Caki2 (cell line): ENCODE measurements at regions not wholly inside any gene's neighbourhood (a gene's known extent, or its start where the extent isn't known, plus 50 kb on each side); places are given as distances from the start of the nearest gene placed in this dataset.
A peak's percentile ranks its signal among the peaks of the same experiment; 100 is the strongest.

ENCODE experiments used
- DNase-seq: peaks from one replicate; pipeline ENCODE4 v3.0.0-alpha.2; 2015; ENCODE audit warnings: low read depth
- in situ Hi-C: cut with HindIII; loops from 2 replicates; pipeline ENCODE4 v1.10.0; 2016; ENCODE audit warnings: low sequenced_read_pairs, low pct_unique_long_range_greater_than_20kb, mixed read lengths

- in situ Hi-C loops: no loop called here
Observed at GRCh38 chr18:51721388-51721787, 523.9 kb upstream of the MEX3C start.

DNA sequence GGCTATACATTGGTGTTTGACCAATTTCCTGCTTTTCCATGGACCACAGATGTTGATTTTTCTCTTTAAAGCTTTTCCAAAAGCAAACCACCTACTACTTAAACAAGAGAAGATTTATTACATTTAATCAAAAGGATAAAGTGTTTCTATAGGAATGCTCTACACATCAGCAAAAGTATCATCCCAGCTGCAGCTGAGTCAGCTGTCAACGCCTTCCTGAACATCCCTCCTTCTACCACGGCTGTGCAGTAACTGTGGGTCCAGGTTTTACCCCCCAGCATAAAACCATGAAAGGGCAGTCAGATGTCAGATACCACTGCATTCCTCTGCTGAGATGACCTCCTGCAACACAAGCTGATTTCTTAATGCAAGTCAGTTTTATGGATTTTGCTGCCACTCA, 524.5 kb upstream of the MEX3C start:
- no peak for DNase-seq
- in situ Hi-C loops: no loop called here

More at GRCh38 chr18:51721388-51721787, 523.9 kb upstream of the MEX3C start:
- no peak for DNase-seq

- in situ Hi-C loops: no loop called here
- peak; percentile 5 for DNase-seq
Observed at GRCh38 chr18:51724790-51725721, 527.6 kb upstream of the MEX3C start.

- DNase-seq: no peak
- in situ Hi-C loops: no loop called here
Observed at GRCh38 chr18:51726614-51727013, 529.1 kb upstream of the MEX3C start.

DNA sequence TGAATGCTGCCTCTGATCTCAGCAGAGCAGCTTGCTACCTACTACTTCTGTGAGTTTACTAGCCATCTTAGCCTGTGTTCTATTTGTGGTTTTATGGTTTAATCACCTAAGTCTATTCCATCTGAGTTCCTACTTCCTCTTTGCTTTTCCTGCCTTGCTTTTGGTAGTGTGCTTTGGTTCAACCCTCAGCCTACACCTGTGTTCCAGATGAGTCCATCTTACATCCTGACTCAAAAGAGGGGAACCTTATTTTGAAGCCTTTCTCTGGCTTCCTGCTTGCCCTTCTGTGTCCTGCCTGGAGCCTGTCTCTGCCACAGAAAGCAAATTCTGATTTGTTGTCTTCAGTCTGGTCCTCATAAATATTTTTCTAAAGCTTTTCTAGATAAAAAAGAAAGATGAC, 530.3 kb upstream of the MEX3C start:
- in situ Hi-C loops: no loop called here
- DNase-seq: no peak

- in situ Hi-C loops: no loop called here
- DNase-seq: no peak
Observed at GRCh38 chr18:51731070-51731469, 533.6 kb upstream of the MEX3C start.

DNA sequence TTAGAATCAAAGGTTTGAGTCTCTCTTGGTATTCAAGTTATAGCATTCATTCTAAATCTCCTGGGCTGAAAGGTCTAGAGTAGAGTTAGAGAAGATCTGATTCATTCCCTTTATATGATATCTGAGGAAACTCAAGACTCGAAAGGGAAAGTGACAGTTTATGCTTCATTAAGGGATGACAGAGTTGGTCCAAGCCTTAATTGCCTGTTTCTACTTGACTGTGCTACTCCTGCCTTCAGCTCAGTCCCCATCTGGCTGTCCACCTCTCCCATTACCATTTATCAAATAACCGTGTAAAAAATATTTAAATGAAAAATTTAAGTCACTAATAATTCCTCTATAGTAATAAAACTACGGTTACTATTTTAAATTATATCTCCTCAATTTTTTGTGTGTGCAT, 537.1 kb upstream of the MEX3C start:
- DNase-seq: no peak
- in situ Hi-C loops: no loop called here

- in situ Hi-C loops: no loop called here
- no peak for DNase-seq
Observed at GRCh38 chr18:51739044-51739666, 541.7 kb upstream of the MEX3C start.

DNA sequence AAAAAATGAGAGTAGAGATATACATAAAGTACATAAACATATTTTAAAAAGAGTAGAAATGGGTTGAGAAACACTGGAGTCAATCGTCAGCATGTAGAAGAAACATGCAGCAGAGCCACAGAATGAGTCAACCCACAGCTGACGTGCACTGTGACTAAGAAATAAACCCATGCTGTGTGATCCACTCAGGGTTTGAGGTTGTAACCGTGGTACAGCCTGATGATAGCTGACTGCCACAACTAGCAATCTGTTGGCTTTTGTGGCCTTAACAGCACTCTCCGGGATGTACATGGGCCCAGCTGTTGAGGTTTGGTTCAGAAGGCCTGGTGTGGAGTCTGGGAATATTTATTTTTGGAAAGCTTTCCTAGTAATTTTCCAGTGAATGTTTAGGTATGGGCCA, 554.4 kb upstream of the MEX3C start:
- in situ Hi-C loops: no loop called here
- no peak for DNase-seq

DNA sequence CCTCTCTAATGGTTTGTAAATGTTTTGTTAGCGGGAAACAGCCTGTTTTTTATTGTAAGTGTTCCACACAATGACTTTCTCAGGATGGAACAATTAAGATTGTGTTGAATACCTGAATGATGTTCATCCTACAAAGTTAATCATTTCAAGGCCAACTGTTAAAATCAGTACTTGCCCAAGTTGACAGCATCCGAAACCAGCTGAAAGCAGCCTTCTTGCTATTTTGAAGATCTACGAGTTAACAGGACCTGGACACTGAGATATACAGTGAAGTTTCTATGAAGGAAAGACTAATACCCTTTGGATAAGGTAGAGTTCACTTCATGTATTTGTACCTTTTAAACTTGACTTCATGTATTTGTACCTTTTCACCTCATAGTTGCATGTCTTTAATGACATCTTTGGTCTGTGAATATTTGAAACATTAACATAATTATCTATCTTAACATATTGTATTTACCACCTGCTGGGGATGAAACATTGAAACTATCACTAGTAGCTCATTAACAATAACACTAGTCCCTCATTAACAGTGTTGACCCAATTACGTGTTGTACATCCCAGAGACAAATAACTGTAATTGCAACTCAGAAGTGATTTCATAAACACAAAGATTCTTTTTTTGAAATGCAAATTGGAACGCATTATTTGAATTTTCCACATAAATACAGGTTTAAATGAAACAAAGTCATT, 556.0 kb upstream of the MEX3C start:
- DNase-seq: no peak
- in situ Hi-C loops: no loop called here

DNA sequence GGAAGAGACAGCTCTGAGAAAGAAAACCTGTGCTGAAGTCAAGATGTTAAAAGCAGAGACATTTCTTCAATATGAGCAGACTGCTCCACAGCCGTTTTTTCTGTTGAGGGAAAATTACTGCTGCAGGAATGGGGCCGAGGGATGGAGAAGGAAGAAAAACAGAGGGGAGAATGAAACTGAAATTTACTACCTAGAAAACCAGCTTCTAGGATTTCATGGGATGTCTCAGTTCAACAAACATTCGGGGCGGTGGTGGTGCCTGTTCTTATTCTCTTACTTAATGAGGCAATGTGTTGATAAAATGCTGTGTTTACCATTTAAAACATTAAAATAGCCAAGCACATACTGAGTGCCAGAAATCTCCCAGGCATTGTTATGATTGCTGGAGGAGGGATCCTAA, 557.1 kb upstream of the MEX3C start:
- in situ Hi-C loops: no loop called here

GRCh38 chr18:51757255-51757924, 559.9 kb upstream of the MEX3C start:
- in situ Hi-C loops: no loop called here
- no peak for DNase-seq

More for the DNA sequence above, 557.1 kb upstream of the MEX3C start:
- DNase-seq: no peak

- in situ Hi-C loops: no loop called here
- DNase-seq: no peak
Observed at GRCh38 chr18:51762373-51762772, 564.9 kb upstream of the MEX3C start.

DNA sequence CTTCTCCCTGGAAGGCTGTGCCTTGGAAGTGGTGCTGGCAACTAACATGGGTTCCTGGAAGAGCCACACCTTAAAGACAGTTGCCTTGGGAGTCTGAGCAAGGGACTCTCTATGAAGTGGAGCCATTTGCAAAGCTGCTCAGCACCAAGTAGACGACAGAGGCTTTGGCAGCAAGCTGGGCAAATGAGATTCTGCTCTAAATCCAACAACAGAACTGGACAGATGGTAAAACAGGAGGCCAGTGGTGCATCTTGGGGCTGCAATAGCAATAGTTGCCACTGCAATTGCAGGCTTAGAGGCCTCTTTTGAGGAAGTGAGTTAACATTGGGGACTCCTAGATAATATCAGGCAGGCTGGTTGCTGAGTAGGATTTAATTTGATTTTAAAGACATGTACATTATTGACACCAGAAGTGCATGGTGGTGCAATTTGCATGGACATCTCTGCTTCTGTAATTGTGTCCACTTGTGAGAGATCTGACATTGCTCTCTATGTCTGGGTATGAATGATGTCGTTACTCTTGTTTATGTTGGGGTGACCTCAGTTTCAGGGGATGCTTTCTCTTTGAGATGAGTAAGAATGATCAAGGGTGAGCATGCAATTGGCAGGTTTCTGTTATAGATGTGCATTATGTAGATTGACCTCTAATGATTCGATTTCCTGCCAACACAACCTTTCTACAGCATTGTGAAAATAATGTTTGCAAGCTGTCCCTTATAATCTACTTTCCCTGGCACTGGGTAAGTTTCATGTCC, 568.3 kb upstream of the MEX3C start:
- in situ Hi-C loops: no loop called here
- DNase-seq: no peak

DNA sequence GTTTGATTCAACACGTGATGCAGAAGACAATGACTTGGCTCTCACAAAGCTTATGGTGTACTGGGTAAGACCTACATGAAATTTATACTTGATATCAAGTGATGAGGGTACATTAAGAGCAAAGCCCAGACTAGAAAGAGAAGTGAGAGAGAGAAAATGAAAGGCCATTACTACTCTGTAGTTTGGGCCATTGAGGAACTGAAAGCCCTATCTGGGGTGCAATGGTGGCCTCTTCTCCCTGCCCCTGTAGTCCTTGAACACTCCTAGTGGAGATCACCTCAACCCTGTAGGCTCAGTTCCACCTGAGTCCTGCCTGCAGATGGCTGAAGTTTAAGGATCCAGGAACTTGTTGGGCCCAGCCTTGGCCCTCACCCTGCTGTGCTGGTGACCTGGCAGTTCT, 569.8 kb upstream of the MEX3C start:
- no peak for DNase-seq
- in situ Hi-C loops: no loop called here

DNA sequence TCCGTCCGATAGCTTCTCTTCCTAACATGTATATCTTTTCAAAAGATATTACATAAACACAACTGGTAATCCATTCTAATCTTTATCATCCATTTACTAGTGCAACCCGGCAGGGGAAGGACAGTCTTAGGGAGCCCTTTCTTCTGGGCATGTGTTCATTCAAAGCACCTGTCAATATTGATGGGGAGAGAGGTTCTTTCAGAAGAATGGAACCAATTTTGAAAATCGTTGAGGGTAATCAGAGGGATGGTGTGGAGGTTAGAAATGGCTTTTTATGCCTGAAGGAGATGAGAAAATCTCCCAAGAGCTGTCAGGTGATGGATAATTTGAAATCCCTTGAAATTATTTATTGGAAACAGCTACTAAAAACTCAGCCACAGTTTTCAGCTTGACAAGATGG, 561.9 kb upstream of the DCC start:
- no peak for DNase-seq
- in situ Hi-C loops: no loop called here

DNA sequence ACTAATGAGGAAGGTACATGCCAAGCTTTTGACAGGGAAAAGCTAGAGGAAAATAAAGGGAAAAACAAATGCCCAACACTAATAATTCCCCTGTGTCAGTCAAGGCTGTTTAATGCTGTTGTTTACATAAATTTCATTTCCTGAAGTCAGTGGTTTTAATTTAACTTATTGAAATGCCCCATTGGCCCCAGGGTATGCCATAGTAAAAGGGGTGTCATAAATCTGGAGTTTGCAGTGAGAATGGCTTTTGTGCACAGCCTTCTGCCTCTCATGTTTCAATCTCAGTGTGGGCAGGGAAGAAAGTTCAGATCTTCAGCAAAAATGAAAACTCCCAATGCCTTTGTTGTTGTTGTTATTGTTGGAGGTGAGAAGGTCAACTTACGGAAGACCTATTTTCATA, 550.1 kb upstream of the DCC start:
- DNase-seq: no peak

GRCh38 chr18:51801514-51801913, 538.5 kb upstream of the DCC start:
- in situ Hi-C loops: no loop called here
- DNase-seq: no peak

More for the DNA sequence above, 550.1 kb upstream of the DCC start:
- in situ Hi-C loops: no loop called here
